Stimulated activated CD8-positive, alpha-beta memory T cell treated with anti-CD3 and anti-CD28 coated beads, Interleukin-2, amount 100 ng/mL, for 1 hour (primary cell): ENCODE measurements at regions not wholly inside any gene's neighbourhood (a gene's known extent, or its start where the extent isn't known, plus 50 kb on each side); places are given as distances from the start of the nearest gene placed in this dataset.
A peak's percentile ranks its signal among the peaks of the same experiment; 100 is the strongest.
"Not testable (repeated sequence)": the region's sequence is repeated elsewhere in the genome, so short reads cannot be mapped to it uniquely, and the experiment has no call there.

Source experiments
- DNase-seq, 2 donors: peaks; one replicate each; pipeline ENCODE4 v3.0.0-alpha.2; 2020; ENCODE audit warnings: low read depth in 2 of 2

DNA sequence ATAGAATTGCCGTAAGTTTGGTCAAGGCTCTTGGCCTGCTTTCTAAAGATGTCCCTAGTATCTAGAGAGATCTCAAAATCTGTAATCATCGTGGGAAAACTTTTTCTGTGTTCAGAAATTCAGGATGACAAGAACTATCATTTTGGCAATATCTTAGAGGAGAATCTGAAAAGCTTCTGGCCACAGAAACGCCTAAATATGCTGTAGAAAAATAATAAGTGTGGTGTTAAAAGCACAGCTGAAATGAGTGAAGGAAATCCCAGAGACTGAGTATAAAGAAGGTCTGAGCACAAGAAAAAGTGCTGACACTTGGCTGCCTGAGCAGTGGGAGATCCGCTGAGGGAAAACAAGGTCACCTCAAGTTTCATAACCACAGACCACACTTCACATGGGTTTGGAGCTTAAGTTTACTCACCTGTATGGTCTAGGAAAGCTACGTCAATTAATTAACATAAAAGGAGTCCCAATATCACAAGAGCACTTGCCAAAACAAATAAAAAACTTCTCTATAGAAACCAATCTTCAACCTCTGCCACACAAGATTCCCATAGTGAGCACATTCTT is 235.2 kb upstream of the IRF2BP2 start:
- no peak for DNase-seq

DNA sequence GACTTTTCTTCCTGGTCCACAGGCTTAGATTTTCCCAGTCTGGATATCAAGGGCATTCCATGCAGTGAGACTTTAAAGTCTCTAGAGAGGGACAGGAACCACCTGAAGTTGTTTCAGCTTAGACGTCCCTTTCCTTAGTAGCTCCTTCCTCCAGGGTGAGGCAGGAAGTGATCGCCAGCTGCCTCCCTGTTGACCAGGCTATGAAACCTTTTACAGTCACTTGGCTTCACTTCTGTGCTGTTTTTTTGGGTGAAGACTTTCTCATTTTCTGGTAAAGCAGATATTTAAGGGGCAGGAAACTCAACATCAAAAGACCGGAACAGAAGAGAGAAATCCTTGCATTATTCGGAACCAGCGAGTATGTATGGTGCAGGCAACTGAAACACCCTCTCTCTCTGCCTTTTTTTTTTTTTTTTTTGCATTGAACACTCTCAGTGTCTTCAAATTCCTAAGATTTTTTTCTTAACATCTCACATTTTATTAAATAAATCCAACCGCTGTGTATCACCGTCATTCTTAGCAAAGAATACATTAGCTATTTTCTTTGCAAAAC is 234.6 kb upstream of the IRF2BP2 start:
- no peak for DNase-seq

DNA sequence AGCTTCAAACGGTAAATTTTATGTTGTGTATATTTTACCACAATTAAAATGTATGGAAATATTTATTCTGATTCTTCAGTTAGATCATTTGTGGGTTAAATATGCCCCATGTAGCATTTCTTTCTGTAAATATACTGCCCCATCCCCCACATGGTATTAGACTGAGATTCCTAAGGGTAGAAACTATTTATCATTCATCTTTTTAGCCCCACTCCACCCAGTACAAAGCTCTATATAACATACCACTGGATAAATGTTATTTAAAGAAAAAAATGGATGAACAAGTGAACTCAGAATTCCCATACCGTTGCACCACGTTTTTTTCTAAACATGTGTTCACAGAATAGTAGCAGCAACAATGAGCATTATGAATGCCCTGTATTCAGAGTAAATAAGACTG is 234.0 kb upstream of the IRF2BP2 start:
- no peak for DNase-seq

DNA sequence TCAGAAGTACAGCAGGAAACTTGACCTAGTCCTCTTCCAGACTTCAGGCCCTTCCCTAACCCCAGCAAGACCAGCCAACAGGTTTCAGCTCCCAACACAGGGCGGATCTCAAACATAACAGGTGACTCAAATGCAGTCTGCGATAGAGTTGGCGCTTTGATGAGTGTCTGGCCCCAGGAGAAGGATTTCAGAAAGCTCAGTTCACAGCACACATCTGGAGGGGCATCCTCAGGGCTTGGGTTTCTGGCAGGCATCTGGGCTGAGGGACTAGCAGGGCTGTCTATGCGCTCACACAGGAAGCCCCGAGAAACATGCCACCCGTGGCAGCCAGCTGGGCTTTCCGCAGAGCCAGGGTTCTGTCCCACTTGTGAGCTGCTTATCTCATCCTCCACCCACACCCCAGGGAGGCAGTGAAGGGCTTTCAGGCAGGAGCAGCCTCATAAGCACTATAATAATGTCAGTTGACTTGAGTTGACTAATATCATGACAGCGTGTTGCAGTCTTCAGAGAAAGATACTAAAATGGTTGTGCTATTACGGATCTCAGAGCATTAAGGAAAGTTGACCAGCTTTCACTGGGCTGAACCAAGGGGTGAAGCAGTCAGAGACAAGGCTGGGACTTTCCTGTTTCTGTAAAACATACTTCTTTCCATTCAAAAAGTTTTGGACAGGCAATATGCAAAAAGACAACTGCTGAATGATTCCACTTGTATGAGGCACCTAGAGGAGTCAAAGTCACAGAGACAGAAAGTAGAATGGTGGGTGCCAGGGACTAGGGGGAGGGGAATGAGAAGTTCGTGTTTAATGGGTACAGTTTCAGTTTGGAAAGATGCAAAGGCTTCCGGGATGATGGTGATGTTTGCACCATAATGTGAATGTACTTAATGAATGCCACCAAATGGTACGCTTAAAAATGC is 233.0 kb upstream of the IRF2BP2 start:
- peak in 1 of 2 donors; percentile 4 for DNase-seq

DNA sequence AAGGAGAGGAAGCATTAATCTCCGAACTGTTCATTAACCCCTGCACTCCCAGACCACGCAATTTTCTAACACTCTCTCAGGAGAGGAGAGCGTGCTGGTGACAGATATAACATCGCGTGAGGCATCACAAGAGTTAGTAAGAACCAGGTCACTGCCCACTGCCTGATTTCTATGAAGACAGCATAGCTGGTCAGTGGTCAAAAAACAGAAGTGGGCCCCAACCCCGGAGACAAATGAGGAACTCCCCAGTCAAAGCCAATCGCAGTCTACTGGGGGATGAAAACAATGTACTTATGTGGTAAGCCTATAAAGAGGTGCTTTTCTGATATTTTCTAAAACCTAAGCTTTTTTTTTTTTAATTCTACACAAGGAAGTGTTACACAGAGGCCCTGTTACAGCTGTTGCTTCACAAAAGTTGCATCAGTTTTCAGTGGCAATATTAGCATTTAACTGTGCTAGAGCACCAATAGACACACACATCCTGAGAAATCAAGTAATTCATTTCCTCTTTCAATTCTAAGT is 231.8 kb upstream of the IRF2BP2 start:
- DNase-seq, result no peak

DNA sequence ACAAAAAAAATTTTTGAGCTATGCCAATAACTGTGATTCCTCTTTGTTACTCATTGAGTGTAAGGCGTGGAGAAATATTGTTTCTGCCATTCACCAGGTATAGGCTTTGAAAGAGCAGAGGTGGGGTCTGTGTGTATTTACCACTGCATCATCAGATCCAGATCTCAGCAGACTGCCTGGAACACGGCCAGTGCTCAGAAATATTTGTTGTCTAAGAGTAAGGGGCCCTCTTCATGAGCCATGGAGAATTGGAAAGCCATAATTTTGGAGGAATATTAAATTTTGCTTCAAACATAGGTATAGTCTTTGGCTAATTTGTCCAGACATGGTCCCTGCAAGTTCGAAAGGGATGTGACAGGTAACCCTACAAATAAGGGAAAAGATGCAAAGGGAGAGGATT is 231.3 kb upstream of the IRF2BP2 start:
- no peak for DNase-seq

DNA sequence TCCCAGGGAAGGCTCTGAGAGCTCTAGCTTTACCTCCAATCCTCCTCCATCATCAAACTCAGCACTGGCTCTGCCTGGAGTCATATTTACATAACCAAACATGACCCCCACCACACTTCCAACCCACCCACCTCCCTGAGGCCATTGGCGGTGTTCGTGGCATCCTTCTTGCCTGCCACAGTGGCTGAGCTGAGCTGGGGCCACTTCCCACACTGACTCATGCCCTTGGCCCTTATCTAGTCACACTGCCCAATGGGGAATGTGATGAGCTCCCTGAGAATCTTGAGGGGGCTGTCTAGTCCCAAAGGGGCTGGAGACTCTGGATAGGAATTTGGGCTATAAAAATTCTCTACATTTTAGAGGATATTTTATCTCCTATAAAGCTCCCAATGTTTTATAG is 230.9 kb upstream of the IRF2BP2 start:
- DNase-seq, result no peak

DNA sequence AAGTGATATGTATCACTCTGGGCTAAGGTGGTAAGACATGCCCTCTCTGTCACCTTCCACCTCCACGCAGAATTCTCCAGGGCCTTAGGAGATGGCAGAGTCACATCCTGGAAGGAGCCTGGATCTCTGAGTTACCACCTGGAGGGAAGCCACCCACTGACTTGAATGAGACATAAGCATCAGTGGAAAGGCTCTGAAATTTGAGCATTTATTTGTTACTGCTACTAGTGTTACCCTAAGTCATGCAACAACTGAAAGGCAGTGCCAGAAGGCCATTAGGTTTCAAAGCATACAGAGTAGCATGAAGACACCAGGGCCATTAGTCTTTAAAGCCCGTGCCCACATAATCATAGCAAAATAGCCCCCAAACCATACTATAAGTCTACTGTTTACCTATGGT is 230.3 kb upstream of the IRF2BP2 start:
- no peak for DNase-seq

DNA sequence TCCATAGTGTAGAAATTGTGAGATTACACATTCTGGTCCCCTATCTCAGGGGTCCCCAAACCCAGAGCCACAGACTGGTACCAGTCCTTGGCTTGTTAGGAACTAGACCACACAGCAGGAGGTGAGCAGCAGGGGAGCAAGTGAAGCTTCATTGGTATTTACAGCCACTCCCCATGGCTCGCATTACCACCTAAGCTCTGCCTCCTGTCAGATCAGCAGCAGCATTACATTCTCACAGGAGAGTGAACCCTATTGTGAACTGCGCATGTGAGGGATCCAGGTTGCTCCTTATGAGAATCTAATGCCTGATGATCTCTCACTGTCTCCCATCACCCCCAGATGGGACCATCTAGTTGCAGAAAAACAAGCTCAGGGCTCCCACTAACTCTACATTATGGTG is 229.7 kb upstream of the IRF2BP2 start:
- no peak for DNase-seq

DNA sequence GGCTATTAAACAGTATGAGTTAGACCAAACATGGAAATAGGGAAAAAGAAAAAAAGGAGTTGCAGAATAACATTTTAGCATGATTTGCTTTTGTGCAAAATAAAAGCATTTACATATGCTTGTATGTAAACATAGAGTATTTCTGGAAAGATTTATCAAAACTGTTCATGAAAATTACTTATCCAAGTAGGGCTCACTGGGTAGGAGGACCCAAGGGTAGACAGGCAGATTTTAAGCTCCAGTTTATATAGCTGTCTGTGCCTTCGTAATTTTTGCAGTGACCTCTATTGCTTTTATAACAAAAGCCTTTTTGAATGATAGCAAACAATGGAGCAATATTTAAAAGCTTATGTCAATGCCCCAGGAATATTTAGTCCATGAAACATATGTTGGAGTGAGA is 228.8 kb upstream of the IRF2BP2 start:
- no peak for DNase-seq

DNA sequence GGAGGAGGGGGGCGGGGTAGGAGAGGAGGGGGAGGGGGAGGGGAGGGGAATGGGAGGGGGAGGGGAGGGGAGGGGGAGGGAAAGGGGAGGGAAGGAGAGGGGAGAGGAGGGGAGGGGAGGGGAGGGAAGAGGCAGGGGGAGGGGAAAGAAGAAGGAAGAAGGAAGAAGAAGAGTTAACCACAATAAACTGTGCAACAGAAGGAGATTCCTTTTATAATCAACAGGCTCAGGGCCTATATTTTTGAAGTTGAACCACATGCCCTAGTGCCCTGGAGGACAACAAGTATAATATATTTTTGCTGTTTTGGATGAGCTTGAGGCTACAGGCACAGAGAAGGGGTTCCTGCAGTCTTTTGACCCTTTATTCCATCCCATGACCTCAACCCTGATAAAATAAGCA is 228.2 kb upstream of the IRF2BP2 start:
- DNase-seq, result no peak

DNA sequence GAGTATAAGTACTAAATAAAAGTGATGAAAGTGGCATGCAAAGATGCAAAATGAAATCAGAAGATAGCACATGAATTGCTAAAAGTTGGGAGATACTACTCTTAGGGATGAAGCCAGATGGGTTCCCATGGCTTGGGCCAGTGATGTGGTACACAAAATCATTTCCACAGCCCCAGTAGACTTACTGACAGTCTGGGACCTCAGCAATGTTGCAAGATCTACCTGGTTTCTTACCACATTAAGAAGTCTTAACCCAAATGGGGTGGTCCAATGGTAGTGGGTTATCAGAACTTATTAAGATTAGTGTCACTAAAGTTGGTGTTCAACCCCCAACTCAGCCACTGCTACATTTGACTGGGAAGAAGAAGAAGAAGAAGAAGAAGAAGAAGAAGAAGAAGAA is 227.7 kb upstream of the IRF2BP2 start:
- DNase-seq, result no peak

DNA sequence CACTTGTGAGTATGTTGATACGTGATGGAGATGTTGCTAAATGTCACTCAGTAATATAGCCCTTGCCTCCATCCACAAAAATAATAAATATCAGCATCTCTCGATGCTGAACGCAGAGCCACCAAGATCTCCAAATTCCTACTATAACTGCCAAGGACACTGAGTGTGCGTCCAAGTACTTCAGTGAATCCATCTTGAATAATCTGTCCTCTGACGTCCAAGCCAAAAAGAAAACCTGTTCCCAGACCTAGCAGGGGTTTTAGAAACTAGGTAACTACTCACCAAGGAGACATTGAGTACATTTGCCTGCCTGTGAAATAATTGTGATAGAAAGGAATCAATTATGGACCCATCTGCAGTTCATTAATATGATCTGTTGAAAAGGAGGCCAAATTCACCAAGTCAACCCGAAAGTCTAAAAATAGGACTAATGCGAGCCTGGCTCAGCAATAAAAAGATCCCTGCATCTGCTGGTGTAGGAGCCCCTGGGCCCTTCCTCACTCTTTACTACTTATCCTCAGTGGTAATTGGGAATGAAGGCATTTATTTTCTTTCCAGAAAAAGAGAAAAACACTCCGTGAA is 226.9 kb upstream of the IRF2BP2 start:
- DNase-seq, result no peak

DNA sequence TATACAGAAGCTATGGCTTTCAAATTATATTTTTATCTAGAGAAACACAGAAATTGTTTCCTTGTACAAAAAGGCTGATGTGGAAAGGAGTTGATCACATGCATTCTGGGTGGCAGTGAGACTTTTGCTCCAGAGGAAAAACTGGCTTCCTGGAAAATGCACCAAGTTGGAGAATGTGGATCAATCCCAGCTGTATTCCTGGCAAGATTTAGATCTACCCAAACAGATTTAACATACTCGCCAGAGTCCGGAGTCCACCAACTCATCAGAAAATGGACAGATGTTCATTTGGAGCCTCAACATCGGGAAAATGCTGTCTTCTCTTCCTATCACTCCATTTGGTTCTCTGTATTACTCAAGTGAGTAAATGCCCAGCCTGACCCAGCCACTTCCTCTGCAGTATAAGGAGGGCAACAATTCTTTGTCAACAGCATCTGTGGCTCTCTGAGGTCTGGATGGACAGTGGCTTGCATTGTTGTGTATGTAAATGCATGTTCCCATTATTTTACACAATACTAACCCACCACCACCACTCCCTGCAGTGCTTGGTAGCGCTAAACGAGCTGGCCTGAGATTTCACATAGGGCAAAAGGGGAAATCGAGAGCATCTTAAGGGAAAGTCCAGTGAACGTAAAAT is 226.2 kb upstream of the IRF2BP2 start:
- no peak for DNase-seq

DNA sequence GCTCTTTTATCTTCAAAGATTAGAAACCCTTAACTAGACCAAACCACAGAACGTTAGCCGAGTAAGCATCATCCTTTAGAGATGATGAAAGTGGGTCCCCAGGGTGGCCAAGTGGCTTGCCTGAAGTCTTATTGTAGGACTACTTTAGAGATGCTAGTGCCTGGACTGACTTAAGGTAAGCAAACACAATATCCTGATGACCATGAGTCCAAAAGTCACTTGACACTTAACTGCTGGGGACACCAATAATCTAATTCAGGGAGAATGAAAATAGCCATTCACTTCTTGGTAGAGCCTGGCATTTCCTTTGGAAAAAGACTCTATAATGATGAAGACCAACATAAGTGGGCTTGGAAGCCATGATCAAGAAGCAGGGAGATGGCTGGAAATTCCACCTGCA is 225.3 kb upstream of the IRF2BP2 start:
- no peak for DNase-seq

DNA sequence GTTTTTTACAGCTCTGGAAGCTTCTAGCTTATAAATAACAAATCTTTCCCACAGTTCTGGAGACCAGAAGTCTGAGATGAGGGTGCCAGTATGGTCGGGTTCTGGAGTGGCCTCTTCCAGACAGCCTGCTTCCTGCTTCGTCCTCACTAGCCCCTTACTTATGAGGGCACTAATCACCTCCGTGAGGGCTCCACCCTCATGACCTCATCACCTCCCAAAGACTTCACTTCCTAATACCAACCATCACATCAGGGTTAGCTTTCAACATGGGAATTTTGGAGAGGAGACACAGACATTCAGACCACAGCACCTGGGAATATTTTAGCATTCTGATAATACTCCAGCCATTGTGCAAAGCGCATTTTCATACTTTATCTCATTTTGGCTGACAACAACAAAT is 223.7 kb upstream of the IRF2BP2 start:
- no peak for DNase-seq

DNA sequence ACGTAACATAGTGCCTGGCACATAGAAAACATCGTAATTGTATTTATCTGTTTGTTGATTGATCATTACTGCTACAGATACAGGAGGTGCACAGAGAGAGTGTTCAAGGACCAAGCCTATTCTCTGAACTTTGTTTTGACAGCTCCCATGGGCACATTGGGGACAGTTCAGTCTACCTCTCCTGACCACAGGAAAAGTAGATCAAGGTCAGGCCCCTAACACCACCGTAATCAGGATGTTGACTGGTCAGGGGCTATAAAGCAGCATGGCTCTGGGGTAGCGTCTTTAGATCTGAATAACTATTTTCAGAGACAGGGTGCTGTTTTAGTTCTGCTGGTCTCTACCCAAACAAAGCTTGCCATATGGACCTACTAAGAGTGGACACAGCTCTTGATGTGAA is 223.1 kb upstream of the IRF2BP2 start:
- DNase-seq, result no peak

DNA sequence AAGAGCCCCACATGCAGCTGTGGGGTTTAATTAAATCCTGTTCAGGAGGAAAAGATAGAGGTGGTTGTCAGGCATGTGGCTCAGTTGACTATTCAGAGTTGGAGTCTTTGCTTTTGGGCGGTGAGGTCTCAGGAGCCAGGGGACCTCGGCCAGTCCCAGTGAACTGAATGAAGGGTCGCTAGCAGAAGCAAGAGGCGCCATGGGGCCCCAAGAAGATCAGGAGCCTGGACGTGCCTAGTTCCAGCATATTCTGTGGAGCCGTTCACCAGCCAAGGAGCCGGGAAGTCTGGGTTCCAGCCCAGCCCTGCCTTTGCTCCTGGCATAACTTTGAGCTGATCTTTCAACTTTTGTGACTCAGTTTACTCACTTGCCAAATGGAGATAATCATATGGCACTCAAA is 217.7 kb upstream of the IRF2BP2 start:
- DNase-seq, result no peak

DNA sequence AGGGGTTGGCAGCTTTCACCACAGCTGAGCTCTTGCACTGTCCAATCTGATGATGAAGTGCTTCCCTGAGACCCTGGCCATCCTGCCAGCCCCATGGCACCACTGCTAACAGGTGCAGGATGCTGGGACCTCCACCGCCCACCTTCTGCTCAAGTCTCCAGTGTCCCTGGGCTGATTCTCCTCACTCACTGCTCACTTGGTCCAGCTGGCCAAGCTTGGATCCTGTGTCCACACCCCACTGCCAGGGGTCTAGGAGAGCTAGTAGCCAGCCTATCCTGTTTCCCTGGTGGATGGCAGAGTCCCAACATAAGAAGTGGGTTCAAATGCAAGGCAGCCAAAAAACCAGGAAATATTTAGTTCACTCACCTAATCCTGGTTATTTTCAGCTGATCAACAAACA is 217.2 kb upstream of the IRF2BP2 start:
- DNase-seq, result no peak

DNA sequence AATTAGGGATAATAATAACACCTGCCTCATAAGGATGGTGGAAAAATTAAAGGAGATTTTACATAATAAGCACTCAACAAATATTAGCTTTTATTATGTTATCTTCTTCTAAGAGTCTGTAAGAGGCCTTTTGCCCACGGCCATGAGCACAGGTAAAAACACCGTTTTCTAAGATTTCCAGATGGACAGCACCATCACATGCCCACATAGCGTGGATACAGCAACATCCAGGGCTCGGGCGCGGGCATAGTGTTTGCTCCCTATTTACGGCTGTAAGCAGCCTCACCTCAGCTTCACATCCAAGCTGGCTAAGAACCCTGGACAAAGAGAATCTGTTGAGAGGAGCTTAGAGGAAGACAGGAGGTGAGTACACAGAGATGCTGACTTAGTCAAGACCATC is 216.4 kb upstream of the IRF2BP2 start:
- DNase-seq, result no peak

DNA sequence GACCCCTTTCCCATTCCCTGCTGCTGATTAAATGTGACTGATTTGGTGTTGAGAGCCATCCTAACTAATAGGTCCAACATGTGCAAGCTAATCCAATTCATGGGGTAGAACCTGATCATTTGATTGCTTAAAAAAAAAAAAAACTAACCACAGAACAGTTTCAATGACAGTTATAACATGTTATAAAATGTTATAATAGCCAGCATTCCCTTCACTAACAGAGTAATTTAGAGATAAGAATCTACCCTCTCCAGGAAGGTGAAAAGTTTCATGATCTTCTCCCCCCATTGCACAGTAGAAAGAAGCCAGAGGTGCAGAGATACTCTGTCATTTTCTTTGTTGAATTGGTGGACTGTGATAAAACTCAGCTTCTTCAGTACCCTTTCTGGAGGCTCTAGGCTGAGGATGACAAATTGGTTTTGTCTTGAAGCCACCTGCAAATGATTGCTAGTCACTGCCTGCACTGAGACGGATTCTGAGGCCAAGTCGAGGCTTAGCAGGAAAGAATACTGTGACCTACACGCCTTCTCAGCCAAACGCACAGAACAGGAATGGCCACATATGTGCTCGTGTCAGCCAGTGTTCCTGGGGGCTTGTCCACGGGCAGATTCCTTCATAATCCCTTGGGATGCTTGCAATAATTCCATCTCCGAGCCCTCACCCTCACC is 215.7 kb upstream of the IRF2BP2 start:
- no peak for DNase-seq

DNA sequence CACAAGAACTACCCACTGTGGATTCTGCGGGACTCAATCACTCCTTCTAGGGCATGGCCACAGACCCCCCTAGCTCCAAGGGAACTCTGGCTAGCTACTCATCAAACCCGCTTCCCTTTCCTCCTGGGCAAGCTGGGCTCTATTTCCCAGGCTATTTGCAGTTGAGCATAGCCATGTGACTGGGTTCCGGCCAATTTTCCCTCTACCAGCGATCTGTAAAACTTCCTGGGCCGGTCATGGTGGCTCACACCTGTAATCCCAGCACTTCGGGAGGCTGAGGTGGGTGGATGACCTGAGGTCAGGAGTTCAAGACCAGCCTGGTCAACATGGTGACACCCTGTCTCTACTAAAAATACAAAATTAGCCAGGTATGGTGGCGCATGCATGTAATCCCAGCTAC is 214.9 kb upstream of the IRF2BP2 start:
- not testable (repeated sequence) for DNase-seq
